Right lobe of liver (tissue), 6 donors: ENCODE measurements at regions not wholly inside any gene's neighbourhood (a gene's known extent, or its start where the extent isn't known, plus 50 kb on each side); places are given as distances from the start of the nearest gene placed in this dataset.

Experiments
- ATAC-seq, 4 donors: fragments of 200-7000 bp; cut with Tn5 transposase; one replicate each; pipeline ENCODE4 v1.9.1; 2020; ENCODE audit warnings: mild to moderate bottlenecking in 4 of 4, moderate library complexity in 4 of 4
- DNase-seq, 3 donors: peaks; one replicate each; pipeline ENCODE4 v3.0.0-alpha.2; 2020
- H3K27ac ChIP-seq, 3 donors: fragments of 200-600 bp; one replicate each; pipeline ENCODE4 v1.8.0; 2022
- H3K27me3 ChIP-seq, 2 donors: fragments of 200-600 bp; one replicate each; pipeline ENCODE4 v1.8.0; 2022
- H3K36me3 ChIP-seq, 4 donors: fragments of 200-600 bp; sonication (generic) in 1 of 4; one replicate each; pipeline versions ENCODE4 v1.5.1 to v1.8.0; 2017 to 2022; ENCODE audit warnings: control low read depth in 1 of 4
- H3K4me1 ChIP-seq, 4 donors: fragments of 200-600 bp; sonication (generic) in 1 of 4; one replicate each; pipeline versions ENCODE4 v1.5.1 to v1.8.0; 2017 to 2022; ENCODE audit warnings: control low read depth in 1 of 4
- H3K4me3 ChIP-seq, 3 donors: fragments of 200-600 bp; one replicate each; pipeline ENCODE4 v1.8.0; 2022
- H3K9me3 ChIP-seq, 4 donors: fragments of 200-600 bp; sonication (generic) in 1 of 4; one replicate each; pipeline versions ENCODE4 v1.5.1 to v1.8.0; 2017 to 2022; ENCODE audit warnings: control low read depth in 1 of 4
- POLR2A ChIP-seq: fragments of 450-650 bp; IDR thresholded peaks from one replicate; pipeline ENCODE4 v1.6.1; 2017; ENCODE audit warnings: antibody characterized with exemption, mild to moderate bottlenecking
- WGBS: methylation state at CpG from one replicate; pipeline ENCODE4 v1.1.6; 2018; ENCODE audit warnings: low coverage, low lambda C conversion rate; ENCODE audit not compliant: insufficient coverage; ENCODE audit errors: missing lambda C conversion rate; 5-methylcytosine and 5-hydroxymethylcytosine counted together
- intact Hi-C, 2 donors: fragments of 100-400 bp; cut with DNase I; formaldehyde crosslinking; loops; one replicate each; pipeline versions ENCODE4 v1.11.2 to v1.14.1; 2022
- TF ChIP-seq, protein P1 (sequence below), 4 donors: fragments of 200-600 bp in 3 of 4; fragments of 450-650 bp in 1 of 4; IDR thresholded peaks; one replicate each; pipeline versions ENCODE4 v1.5.1 to v1.8.0; 2016 to 2022; ENCODE audit warnings: antibody characterized with exemption in 4 of 4, mild to moderate bottlenecking in 2 of 4
- donor health status: DM: no; HTN: yes; CAD: no.
- donor health status: DM: no; HTN: no; CAD: no.
- donor health status: DM: no; HTN: no; CAD: no.
- donor health status: DM: no; HTN: yes; CAD: no.
- donor health status: DM: no; HTN: yes; CAD: no.

- DNase-seq (no peak), ATAC-seq (no peak)
- 86% methylated on average over 1 of the region's 1 CpG for WGBS
Observed at GRCh38 chr5:67481362-67481761, 284.8 kb upstream of the CD180 start.

DNA sequence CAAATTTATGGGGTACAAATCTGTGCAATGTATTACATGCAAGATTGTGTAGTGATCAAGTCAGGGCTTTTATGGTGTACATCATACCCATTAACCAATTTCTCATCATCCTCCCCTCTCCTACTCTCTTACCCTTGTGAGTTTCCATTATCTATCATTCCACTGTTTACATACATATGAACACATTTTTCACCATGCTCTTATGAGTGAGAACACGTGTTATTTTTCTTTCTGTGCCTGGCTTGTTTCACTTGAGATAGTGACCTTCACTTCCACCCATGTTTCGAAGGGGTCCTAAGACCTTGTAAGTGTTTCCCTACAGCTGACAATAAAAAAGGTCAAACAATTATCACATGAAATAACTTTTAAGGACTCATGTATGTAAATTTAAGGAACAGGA lies 281.7 kb upstream of the CD180 start:
- H3K4me1 ChIP-seq: no peaks in the 10 kb centered on the region
- DNase-seq: no peak

More at GRCh38 chr5:67481362-67481761, 284.8 kb upstream of the CD180 start:
- intact Hi-C loops: no loop called here
- Histone ChIP-seq H3K4me3 (no peak overlapping the region), H3K4me1 (no peaks in the 10 kb centered on the region), H3K9me3 (no peaks in the 10 kb centered on the region), H3K27me3 (no peaks in the 10 kb centered on the region), H3K36me3 (no peaks in the 10 kb centered on the region), H3K27ac (no peak overlapping the region)
- no peak for TF ChIP-seq POLR2A
- TF ChIP-seq, protein P1, sequence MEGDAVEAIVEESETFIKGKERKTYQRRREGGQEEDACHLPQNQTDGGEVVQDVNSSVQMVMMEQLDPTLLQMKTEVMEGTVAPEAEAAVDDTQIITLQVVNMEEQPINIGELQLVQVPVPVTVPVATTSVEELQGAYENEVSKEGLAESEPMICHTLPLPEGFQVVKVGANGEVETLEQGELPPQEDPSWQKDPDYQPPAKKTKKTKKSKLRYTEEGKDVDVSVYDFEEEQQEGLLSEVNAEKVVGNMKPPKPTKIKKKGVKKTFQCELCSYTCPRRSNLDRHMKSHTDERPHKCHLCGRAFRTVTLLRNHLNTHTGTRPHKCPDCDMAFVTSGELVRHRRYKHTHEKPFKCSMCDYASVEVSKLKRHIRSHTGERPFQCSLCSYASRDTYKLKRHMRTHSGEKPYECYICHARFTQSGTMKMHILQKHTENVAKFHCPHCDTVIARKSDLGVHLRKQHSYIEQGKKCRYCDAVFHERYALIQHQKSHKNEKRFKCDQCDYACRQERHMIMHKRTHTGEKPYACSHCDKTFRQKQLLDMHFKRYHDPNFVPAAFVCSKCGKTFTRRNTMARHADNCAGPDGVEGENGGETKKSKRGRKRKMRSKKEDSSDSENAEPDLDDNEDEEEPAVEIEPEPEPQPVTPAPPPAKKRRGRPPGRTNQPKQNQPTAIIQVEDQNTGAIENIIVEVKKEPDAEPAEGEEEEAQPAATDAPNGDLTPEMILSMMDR (IDR thresholded peaks at IDR 0.05): no peak

GRCh38 chr5:67476995-67477394 lies 280.4 kb upstream of the CD180 start:
- DNase-seq: no peak
- WGBS: 100% methylated on average over 1 of the region's 1 CpG

More for the DNA sequence above, 281.7 kb upstream of the CD180 start:
- Histone ChIP-seq H3K4me3 (no peak overlapping the region), H3K36me3 (no peaks in the 10 kb centered on the region), H3K27me3 (no peaks in the 10 kb centered on the region), H3K27ac (no peak overlapping the region), H3K9me3 (no peaks in the 10 kb centered on the region)
- ATAC-seq: no peak
- intact Hi-C loops: no loop called here
- whole genome bisulfite sequencing: 78% methylated on average over 2 of the region's 2 CpGs
- TF ChIP-seq POLR2A: no peak
- TF ChIP-seq, protein P1 (IDR thresholded peaks at IDR 0.05): no peak

GRCh38 chr5:67476531-67476930 lies 279.9 kb upstream of the CD180 start:
- intact Hi-C loops: no loop called here
- TF ChIP-seq POLR2A: no peak
- TF ChIP-seq, protein P1 (IDR thresholded peaks at IDR 0.05): no peak
- ATAC-seq: no peak
- DNase-seq: no peak
- H3K27ac ChIP-seq: no peak overlapping the region
- H3K4me3 ChIP-seq: no peak overlapping the region
- 78% methylated on average over 3 of the region's 3 CpGs for WGBS
- no peaks in the 10 kb centered on the region for H3K36me3 ChIP-seq
- no peaks in the 10 kb centered on the region for H3K27me3 ChIP-seq
- H3K4me1 ChIP-seq: no peaks in the 10 kb centered on the region
- H3K9me3 ChIP-seq: no peaks in the 10 kb centered on the region

More at GRCh38 chr5:67476995-67477394, 280.4 kb upstream of the CD180 start:
- ATAC-seq: no peak
- Histone ChIP-seq H3K9me3 (no peaks in the 10 kb centered on the region), H3K4me1 (no peaks in the 10 kb centered on the region), H3K36me3 (no peaks in the 10 kb centered on the region), H3K27me3 (no peaks in the 10 kb centered on the region), H3K4me3 (no peak overlapping the region), H3K27ac (no peak overlapping the region)
- intact Hi-C loops: no loop called here
- no peak for TF ChIP-seq POLR2A
- TF ChIP-seq, protein P1 (IDR thresholded peaks at IDR 0.05): no peak

GRCh38 chr5:67475489-67475888 lies 278.9 kb upstream of the CD180 start:
- 75% methylated on average over 6 of the region's 6 CpGs for whole genome bisulfite sequencing
- Histone ChIP-seq H3K27me3 (no peaks in the 10 kb centered on the region), H3K36me3 (no peaks in the 10 kb centered on the region), H3K4me1 (no peaks in the 10 kb centered on the region), H3K27ac (no peak overlapping the region), H3K4me3 (no peak overlapping the region), H3K9me3 (no peaks in the 10 kb centered on the region)
- intact Hi-C loops: no loop called here
- ATAC-seq (no peak), DNase-seq (no peak)
- TF ChIP-seq, protein P1 (IDR thresholded peaks at IDR 0.05): no peak
